Right atrium auricular region (tissue), 2 donors: ENCODE measurements at regions not wholly inside any gene's neighbourhood (a gene's known extent, or its start where the extent isn't known, plus 50 kb on each side); places are given as distances from the start of the nearest gene placed in this dataset.

Source experiments
- DNase-seq: peaks from one replicate; pipeline ENCODE4 v3.0.0-alpha.2; 2019; ENCODE audit warnings: low spot score
- H3K27ac ChIP-seq, 2 donors: fragments of 200-600 bp; sonication (generic); 1 replicate in 1 of 2; 2 replicates in 1 of 2; pipeline ENCODE4 v1.5.1; 2016 to 2019
- H3K27me3 ChIP-seq, 2 donors: fragments of 200-600 bp; sonication (generic); one replicate each; pipeline versions ENCODE4 v1.5.1 to v1.6.0; 2017 to 2019
- H3K36me3 ChIP-seq: fragments of 200-600 bp; sonication (generic); one replicate; pipeline ENCODE4 v1.5.1; 2016
- H3K4me1 ChIP-seq, 2 donors: fragments of 200-600 bp; sonication (generic); one replicate each; pipeline versions ENCODE4 v1.5.1 to v1.6.0; 2017 to 2019
- H3K4me3 ChIP-seq, 2 donors: fragments of 200-600 bp; sonication (generic); 1 replicate in 1 of 2; 2 replicates in 1 of 2; pipeline ENCODE4 v1.5.1; 2017 to 2019; ENCODE audit warnings: mild to moderate bottlenecking in 1 of 2, moderate library complexity in 1 of 2
- H3K9me3 ChIP-seq, 2 donors: fragments of 200-600 bp; sonication (generic); one replicate each; pipeline ENCODE4 v1.5.1; 2019
- TF ChIP-seq, protein P1 (sequence below), 2 donors: fragments of 200-600 bp; sonication (generic); IDR thresholded peaks; one replicate each; pipeline ENCODE4 v1.5.1; 2019; ENCODE audit warnings: antibody characterized with exemption in 2 of 2

- TF ChIP-seq, protein P1, sequence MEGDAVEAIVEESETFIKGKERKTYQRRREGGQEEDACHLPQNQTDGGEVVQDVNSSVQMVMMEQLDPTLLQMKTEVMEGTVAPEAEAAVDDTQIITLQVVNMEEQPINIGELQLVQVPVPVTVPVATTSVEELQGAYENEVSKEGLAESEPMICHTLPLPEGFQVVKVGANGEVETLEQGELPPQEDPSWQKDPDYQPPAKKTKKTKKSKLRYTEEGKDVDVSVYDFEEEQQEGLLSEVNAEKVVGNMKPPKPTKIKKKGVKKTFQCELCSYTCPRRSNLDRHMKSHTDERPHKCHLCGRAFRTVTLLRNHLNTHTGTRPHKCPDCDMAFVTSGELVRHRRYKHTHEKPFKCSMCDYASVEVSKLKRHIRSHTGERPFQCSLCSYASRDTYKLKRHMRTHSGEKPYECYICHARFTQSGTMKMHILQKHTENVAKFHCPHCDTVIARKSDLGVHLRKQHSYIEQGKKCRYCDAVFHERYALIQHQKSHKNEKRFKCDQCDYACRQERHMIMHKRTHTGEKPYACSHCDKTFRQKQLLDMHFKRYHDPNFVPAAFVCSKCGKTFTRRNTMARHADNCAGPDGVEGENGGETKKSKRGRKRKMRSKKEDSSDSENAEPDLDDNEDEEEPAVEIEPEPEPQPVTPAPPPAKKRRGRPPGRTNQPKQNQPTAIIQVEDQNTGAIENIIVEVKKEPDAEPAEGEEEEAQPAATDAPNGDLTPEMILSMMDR (IDR thresholded peaks at IDR 0.05) = no peak
- Histone ChIP-seq H3K27ac (no peak overlapping the region), H3K36me3 (no peaks in the 10 kb centered on the region), H3K4me3 (no peak overlapping the region), H3K4me1 (no peaks in the 10 kb centered on the region), H3K27me3 (no peaks in the 10 kb centered on the region), H3K9me3 (no peaks in the 10 kb centered on the region)
- peak; percentile 47 for DNase-seq
Measured at GRCh38 chr2:239821694-239822075, 203.5 kb downstream of the NDUFA10 start.

- H3K4me3 ChIP-seq = no peak overlapping the region
- DNase-seq = peak; percentile 70
- H3K4me1 ChIP-seq = no peaks in the 10 kb centered on the region
- H3K9me3 ChIP-seq = no peaks in the 10 kb centered on the region
- TF ChIP-seq, protein P1 (IDR thresholded peaks at IDR 0.05) = no peak
- H3K36me3 ChIP-seq = no peaks in the 10 kb centered on the region
- H3K27me3 ChIP-seq = no peaks in the 10 kb centered on the region
- H3K27ac ChIP-seq = no peak overlapping the region
Measured at GRCh38 chr2:239820836-239821693, 204.1 kb downstream of the NDUFA10 start.

DNA sequence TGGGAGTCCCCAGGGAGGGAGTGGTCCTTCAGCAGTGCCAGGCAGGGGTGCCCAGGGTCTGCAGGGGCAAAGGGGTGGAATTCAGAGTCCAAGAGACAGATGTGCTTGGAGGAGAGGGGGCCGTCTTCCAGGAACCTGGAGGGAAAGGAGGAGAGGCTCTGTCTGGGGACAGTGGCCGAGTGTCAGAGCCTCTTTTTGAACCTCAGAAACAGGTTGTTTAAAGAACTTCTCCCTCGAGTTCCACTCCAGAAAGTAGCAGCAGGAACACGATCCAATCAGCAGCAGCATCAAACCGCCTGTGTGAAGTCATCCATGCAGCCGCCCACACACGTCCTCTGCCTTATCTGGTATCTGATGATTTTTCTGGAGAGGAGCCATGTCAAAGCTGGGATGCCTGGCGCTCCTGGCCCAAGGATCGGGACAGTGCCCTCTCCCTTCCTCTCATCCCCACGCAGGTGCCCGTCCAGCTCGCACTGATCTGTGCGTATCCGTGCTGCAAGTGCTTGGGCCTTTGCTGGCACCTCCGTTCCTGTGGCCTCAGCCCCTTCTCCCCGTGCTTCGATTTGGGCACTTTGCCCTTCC, 205.1 kb downstream of the NDUFA10 start:
- no peaks in the 10 kb centered on the region for H3K36me3 ChIP-seq
- H3K27me3 ChIP-seq = no peaks in the 10 kb centered on the region
- no peaks in the 10 kb centered on the region for H3K9me3 ChIP-seq
- DNase-seq = peak; percentile 54
- H3K4me3 ChIP-seq = no peak overlapping the region
- H3K4me1 ChIP-seq = peaks cover 0 to under 1% of the 10 kb centered on the region in 2 donors
- H3K27ac ChIP-seq = no peak overlapping the region
- TF ChIP-seq, protein P1 (IDR thresholded peaks at IDR 0.05) = no peak

DNA sequence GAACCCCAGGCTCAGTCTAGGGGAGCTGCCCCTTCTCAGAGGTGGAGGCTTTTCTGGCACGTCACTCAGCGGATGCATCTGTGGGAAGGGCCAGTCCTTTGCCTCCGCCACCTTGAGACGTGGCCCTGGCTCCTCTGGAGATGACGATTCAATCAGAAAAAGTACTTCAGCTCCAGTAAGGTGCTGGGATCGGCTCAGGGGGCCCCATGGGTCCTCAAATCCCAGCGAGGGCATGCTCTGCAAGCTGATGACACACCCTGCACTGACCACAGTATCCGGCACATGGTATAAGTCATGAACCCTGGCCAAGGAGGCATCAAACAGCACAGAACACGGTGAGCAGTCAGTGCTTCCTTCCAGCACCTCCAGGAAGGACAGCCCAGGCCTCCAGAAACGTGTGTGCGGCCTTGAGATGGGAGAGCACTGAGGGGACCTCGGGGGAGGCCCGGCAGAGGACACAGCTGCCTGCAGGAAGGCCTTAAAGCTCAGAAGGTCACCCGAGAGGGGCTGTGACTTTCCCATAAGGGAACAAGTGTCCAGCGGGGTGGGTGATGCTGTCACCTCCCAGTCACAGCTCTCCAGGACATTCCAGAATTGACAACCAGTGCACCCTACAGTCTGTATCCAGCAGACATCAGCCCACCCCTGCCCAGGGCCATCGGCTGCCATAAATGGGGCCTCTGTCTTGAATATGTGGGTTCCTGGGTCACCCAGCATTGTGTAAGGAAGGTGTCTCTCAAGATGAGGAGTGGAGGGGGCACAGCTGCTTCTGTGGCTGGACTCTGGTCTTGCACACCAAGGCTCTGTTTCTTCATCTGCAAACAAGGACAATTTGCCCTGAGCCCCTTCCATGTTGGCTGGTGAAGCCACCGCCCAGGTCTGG, 205.8 kb downstream of the NDUFA10 start:
- H3K27ac ChIP-seq = no peak overlapping the region
- no peak overlapping the region for H3K4me3 ChIP-seq
- H3K36me3 ChIP-seq = no peaks in the 10 kb centered on the region
- H3K9me3 ChIP-seq = no peaks in the 10 kb centered on the region
- no peaks in the 10 kb centered on the region for H3K27me3 ChIP-seq
- DNase-seq = peak; percentile 55
- H3K4me1 ChIP-seq = peaks cover 0 to 6% of the 10 kb centered on the region in 2 donors
- TF ChIP-seq, protein P1 (IDR thresholded peaks at IDR 0.05) = no peak

DNA sequence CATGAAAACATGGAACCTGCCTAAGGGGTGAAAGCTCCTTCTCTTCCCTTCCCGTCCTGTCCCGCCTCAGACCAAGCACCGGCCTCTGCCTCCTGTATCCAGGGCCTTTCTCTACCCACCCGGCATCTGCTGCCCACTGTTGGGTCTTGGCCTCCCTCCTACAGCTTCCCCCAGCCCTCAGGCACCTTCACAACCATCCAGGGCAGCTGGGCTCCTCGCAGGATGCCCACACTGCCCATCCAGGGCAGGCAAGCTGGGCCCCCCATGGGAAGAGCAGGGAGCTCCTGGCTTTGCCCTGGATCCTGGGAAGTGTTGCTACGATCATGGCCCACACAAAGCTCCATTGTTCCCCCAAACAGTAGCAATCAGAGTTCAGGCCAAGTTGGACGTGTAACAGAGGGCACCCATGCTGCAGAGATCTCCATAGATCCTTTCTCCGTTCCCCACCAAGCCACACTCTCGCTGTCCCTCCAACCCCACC, 206.6 kb downstream of the NDUFA10 start:
- no peaks in the 10 kb centered on the region for H3K27me3 ChIP-seq
- H3K4me1 ChIP-seq = peaks cover 0 to 11% of the 10 kb centered on the region in 2 donors
- no peaks in the 10 kb centered on the region for H3K9me3 ChIP-seq
- TF ChIP-seq, protein P1 (IDR thresholded peaks at IDR 0.05) = no peak
- no peak for DNase-seq
- no peaks in the 10 kb centered on the region for H3K36me3 ChIP-seq
- no peak overlapping the region for H3K27ac ChIP-seq
- no peak overlapping the region for H3K4me3 ChIP-seq
